ENCODE measurements at regions not wholly inside any gene's neighbourhood (a gene's known extent, or its start where the extent isn't known, plus 50 kb on each side); places are given as distances from the start of the nearest gene placed in this dataset.

DNA sequence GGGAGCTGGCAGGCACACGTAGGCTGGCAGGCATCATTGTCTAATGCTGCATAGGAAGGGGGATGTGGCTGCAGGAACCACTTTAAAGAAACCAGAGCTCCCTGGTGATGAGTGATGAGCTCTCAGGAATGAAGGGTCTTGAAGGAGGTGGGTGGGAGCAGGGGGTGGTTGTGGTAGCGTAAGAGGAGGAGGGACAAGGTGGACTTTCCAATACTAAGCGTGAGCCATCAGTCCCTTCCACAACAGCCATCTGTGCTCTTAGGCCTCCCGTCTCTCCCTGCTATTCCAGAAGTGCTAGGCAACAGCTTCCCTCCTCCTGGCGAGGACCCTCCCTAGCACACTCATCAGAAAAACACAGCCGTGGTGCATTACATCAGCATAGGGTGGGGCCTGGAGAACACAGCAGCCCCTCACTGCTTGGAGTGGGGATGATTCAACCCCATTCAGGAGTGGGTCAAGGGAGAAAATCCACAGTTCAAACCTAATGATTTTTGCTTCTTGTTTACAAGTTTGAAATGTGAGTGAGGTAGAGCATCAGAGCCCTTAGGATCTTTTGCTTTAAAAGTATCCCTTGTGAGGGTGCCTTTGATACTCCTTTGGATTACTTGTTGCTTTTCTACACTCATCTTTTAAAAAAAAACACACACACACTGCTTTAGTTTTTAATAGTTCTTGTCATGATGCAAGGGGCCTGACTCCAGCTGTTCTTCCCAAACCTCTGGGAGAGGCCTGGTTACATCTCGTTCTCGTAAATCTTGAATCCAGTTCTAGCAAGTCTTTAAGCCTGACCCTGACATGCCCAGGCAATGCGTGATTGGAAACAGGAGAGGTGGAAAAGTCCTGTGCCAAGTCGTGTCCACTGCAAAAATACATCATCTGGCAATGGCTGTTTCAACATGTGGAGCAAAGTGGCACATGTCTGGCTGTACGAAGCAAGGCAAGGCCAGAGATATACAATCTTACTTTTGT, 356.4 kb upstream of the DDHD1 start:
- no peaks in the 10 kb centered on the region for H3K9me3 ChIP-seq (ENCODE audit: control insufficient read depth, insufficient read depth, low read length)
- ChIA-PET CTCF (interaction anchor here (0.9 to 1.9 kb wide), 2 partner anchors 28 to 214 kb away, joined by 3 to 7 read pairs; no protein-coding TSS in a partner anchor), POLR2A (interaction anchor here (0.7 to 2.0 kb wide), 6 partner anchors 14 to 99 kb away, joined by 3 to 9 read pairs (median 4); no protein-coding TSS in a partner anchor)
- TF ChIP-seq, protein P1, sequence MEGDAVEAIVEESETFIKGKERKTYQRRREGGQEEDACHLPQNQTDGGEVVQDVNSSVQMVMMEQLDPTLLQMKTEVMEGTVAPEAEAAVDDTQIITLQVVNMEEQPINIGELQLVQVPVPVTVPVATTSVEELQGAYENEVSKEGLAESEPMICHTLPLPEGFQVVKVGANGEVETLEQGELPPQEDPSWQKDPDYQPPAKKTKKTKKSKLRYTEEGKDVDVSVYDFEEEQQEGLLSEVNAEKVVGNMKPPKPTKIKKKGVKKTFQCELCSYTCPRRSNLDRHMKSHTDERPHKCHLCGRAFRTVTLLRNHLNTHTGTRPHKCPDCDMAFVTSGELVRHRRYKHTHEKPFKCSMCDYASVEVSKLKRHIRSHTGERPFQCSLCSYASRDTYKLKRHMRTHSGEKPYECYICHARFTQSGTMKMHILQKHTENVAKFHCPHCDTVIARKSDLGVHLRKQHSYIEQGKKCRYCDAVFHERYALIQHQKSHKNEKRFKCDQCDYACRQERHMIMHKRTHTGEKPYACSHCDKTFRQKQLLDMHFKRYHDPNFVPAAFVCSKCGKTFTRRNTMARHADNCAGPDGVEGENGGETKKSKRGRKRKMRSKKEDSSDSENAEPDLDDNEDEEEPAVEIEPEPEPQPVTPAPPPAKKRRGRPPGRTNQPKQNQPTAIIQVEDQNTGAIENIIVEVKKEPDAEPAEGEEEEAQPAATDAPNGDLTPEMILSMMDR (IDR thresholded peaks at IDR 0.05; ENCODE audit: low read depth, low read length) = no peak
- H3K4me3 ChIP-seq (ENCODE audit: low read depth, low read length) = no peak overlapping the region
- no peaks in the 10 kb centered on the region for H3K27me3 ChIP-seq (ENCODE audit: control insufficient read depth, insufficient read depth, low read length)
- DNase-seq (ENCODE audit: low read depth, low spot score) = peak; percentile 87
- peak overlapping the region; percentile 93 for H3K27ac ChIP-seq (ENCODE audit: low read depth, low read length)

DNA sequence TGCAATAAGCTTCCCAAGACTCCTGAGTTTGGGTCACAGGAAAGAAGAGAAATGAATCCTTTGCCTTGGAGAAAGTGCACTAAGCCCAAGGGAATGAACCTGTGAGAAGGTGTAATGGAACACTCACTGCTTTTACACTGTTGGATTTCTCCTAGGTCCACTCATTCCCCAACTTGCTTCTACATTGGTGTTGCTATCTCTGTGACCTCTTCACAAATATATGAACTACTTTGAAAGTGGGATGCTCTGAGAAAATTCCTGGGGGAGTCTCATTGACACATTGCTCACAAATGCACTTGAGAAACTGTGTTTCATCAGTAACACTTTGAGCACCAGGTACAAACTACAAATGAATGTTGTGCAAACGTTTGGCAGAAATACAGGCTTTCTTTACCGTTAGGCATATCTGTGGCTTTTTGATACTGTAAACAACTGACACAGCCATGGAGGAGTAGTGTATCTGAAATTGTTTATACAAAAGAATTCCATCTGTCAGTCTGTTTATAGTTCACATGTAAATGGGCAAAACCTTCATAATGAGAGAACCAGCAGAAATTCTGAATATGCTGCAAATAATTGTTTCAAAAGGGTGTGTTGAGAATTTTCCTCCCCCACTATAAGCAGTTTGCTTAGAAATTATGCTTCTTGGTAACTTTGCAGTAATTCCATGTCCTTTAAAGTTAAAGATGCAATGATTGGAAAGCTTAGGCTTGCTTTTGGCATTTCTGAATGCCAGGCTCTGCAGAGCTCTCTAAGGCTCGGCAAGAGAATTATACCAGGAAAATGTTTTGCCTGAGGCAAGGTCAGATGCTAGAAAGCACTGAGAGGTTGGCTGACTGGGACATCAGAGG, 348.5 kb upstream of the DDHD1 start:
- Histone ChIP-seq H3K27me3 (ENCODE audit: control insufficient read depth, insufficient read depth, low read length) (no peaks in the 10 kb centered on the region), H3K4me3 (ENCODE audit: low read depth, low read length) (no peak overlapping the region), H3K27ac (ENCODE audit: low read depth, low read length) (peak overlapping the region; percentile 71), H3K9me3 (ENCODE audit: control insufficient read depth, insufficient read depth, low read length) (no peaks in the 10 kb centered on the region)
- DNase-seq (ENCODE audit: low read depth, low spot score) = peak; percentile 90
- ChIA-PET CTCF (interaction anchor here (0.6 to 0.9 kb wide), 3 partner anchors 37 to 913 kb away, joined by 3 to 4 read pairs (median 3); no protein-coding TSS in a partner anchor), POLR2A (interaction anchor here (0.6 to 2.4 kb wide), 6 partner anchors 14 to 43 kb away, joined by 3 to 19 read pairs (median 7); no protein-coding TSS in a partner anchor)
- TF ChIP-seq, protein P1 (IDR thresholded peaks at IDR 0.05; ENCODE audit: low read depth, low read length) = no peak

DNA sequence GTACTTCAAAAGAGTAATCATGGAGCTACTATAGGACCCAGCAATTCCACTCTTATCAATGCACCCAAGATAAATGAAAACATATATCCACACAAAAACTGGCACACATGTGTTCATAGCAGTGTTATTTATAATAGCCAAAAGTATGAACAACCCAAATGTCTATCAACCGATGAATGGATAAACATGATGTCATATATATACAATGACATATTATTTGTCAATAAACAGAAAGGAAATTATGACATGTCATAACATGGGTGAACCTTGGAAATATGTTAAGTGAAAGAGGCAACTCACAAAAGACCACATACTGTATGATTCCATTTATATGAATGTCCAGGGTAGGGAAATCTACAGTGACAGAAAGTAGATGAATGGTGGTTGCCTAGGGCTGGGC, 347.1 kb upstream of the DDHD1 start:
- CTCF ChIA-PET = interaction anchor here (1.3 kb wide), 1 partner anchor 40 kb away, joined by 4 read pairs; no protein-coding TSS in a partner anchor
- no peak for DNase-seq (ENCODE audit: low read depth, low spot score)
- Histone ChIP-seq H3K27ac (ENCODE audit: low read depth, low read length) (no peak overlapping the region), H3K27me3 (ENCODE audit: control insufficient read depth, insufficient read depth, low read length) (no peaks in the 10 kb centered on the region), H3K9me3 (ENCODE audit: control insufficient read depth, insufficient read depth, low read length) (no peaks in the 10 kb centered on the region), H3K4me3 (ENCODE audit: low read depth, low read length) (no peak overlapping the region)
- POLR2A ChIA-PET = interaction anchor here (2.4 kb wide), 1 partner anchor 38 kb away, joined by 19 read pairs; no protein-coding TSS in a partner anchor
- TF ChIP-seq, protein P1 (IDR thresholded peaks at IDR 0.05; ENCODE audit: low read depth, low read length) = no peak

DNA sequence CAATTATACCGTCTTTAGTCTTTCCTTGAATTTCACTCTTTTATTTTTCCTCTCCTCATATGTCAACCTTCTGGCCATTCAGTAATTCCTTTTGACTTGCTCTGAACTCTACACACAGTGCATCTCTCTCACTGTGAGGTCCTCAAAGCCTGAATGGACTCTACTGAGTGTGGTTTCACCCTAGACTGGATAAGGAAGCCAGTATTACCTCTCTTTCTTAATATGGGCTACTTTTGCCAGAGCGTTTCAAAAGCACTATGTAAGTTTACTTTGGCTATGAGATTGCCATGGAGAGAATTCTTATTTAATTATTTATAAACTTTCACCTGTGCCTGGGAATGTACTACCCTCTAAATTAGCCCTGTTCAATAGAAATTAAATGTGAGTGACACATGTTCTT, 343.5 kb upstream of the DDHD1 start:
- POLR2A ChIA-PET = no interaction called here
- Histone ChIP-seq H3K9me3 (ENCODE audit: control insufficient read depth, insufficient read depth, low read length) (no peaks in the 10 kb centered on the region), H3K27me3 (ENCODE audit: control insufficient read depth, insufficient read depth, low read length) (no peaks in the 10 kb centered on the region), H3K27ac (ENCODE audit: low read depth, low read length) (no peak overlapping the region), H3K4me3 (ENCODE audit: low read depth, low read length) (no peak overlapping the region)
- TF ChIP-seq, protein P1 (IDR thresholded peaks at IDR 0.05; ENCODE audit: low read depth, low read length) = no peak
- CTCF ChIA-PET = no interaction called here
- no peak for DNase-seq (ENCODE audit: low read depth, low spot score)
